Esophagus squamous epithelium (tissue), 5 donors: ENCODE measurements at regions not wholly inside any gene's neighbourhood (a gene's known extent, or its start where the extent isn't known, plus 50 kb on each side); places are given as distances from the start of the nearest gene placed in this dataset.

Source experiments
- DNase-seq: peaks from one replicate; lab custom pipeline; 2025; lab: John Stamatoyannopoulos, UW
- H3K27ac ChIP-seq, 4 donors: fragments of 200-600 bp; sonication (generic); one replicate each; pipeline ENCODE4 v1.5.1; 2016 to 2019; ENCODE audit warnings: mild to moderate bottlenecking in 1 of 4
- H3K27me3 ChIP-seq, 4 donors: fragments of 200-600 bp; sonication (generic); 1 replicate in 3 of 4; 2 replicates in 1 of 4; pipeline versions ENCODE4 v1.5.1 to v1.6.0; 2017 to 2021; ENCODE audit warnings: antibody characterized with exemption in 1 of 4
- H3K36me3 ChIP-seq, 3 donors: fragments of 200-600 bp; sonication (generic); one replicate each; pipeline ENCODE4 v1.5.1; 2016 to 2019
- H3K4me1 ChIP-seq, 3 donors: fragments of 200-600 bp; sonication (generic); one replicate each; pipeline ENCODE4 v1.5.1; 2017 to 2019
- H3K4me3 ChIP-seq, 4 donors: fragments of 200-600 bp; sonication (generic); 1 replicate in 3 of 4; 2 replicates in 1 of 4; pipeline ENCODE4 v1.5.1; 2016 to 2019; ENCODE audit warnings: mild to moderate bottlenecking in 2 of 4, moderate library complexity in 1 of 4
- H3K9me3 ChIP-seq, 3 donors: fragments of 200-600 bp; sonication (generic); one replicate each; pipeline ENCODE4 v1.5.1; 2016 to 2019
- POLR2A ChIP-seq, 4 donors: fragments of 450-650 bp; IDR thresholded peaks; one replicate each; pipeline ENCODE4 v1.6.1; 2017; ENCODE audit warnings: antibody characterized with exemption in 4 of 4, mild to moderate bottlenecking in 4 of 4, moderate library complexity in 3 of 4
- WGBS, 2 donors: methylation state at CpG; one replicate each; pipeline ENCODE4 v1.1.5; 2018; 5-methylcytosine and 5-hydroxymethylcytosine counted together
- intact Hi-C: fragments of 100-400 bp; cut with DNase I; formaldehyde crosslinking; loops from one replicate; pipeline ENCODE4 v1.15.0; 2022
- TF ChIP-seq, protein P1 (sequence below), 6 experiments: fragments of 450-650 bp in 4 of 6; fragments of 200-600 bp in 2 of 6; sonication (generic) in 2 of 6; IDR thresholded peaks; one replicate each; pipeline ENCODE4 v1.5.1; 2016 to 2019; ENCODE audit warnings: antibody characterized with exemption in 6 of 6, mild to moderate bottlenecking in 4 of 6, moderate library complexity in 4 of 6
- donor health status: DM: yes; HTN: yes; CAD: no.

DNA sequence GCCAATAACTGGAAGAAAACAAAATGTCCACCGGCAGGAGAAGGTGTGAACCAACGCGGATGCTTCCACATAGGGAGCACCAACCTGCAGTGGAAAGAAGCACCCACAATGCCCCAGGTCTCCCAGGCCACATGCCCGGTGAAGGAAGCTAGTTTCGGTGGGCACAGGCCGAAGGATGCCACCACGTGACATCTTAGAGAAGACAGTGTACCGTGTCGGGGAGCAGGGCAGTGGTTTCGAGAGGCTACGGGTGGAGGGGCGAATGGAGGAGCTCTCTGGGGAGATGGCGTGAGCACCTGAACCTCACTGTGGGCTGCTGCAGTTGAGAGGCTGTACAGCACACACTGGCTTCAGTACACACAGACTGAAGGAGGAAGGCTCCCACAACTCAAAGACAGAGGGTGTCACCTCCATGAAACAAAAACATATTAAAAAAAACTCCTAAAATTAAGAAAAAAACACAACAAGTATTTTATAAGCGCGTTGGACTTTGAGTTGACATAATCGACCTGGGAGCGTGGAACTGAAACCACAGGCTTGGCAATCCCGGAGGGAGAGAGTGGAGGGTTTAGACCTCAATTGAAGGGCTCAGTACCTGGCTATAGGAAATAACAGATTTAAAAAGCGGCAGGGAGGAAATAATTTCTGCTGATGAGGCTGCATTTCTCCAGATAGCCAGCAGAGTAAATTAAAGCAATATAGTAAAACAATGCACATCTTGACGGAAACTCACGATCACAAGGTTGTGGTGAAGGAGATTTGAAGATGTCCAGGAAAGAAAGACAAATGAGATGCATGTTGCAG is 160.1 kb downstream of the RTP5 start:
- no peak for DNase-seq
- H3K4me3 ChIP-seq = no peak overlapping the region
- peaks cover 0 to 84% (median 0%) of the 10 kb centered on the region in 4 donors for H3K27me3 ChIP-seq

DNA sequence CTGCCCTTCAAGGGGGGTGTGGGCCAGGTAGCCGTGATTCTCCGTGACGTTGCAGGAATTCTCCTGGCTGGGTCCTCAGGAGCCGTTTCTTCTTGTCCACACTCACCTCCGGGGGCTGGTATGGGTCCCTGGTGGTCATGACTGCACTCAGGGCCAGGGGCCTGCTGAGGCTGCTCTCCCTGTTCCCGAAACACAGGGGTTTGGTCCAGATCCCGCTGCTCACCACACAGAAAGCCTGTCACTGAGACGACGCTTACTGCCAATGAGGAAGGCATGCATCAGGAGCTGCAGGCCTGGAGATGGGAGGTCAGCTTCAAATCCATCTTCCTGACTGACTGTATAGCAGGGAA is 160.7 kb downstream of the RTP5 start:
- DNase-seq = no peak
- no peak overlapping the region for H3K27ac ChIP-seq
- H3K27me3 ChIP-seq = peaks cover 0 to 84% (median 0%) of the 10 kb centered on the region in 4 donors
- no peak overlapping the region for H3K4me3 ChIP-seq
- 77 to 78% methylated on average over 4 to 7 of the region's 9 CpGs for WGBS, 2 donors
- no peaks in the 10 kb centered on the region for H3K9me3 ChIP-seq
- H3K36me3 ChIP-seq = no peaks in the 10 kb centered on the region
- no peak for TF ChIP-seq POLR2A (IDR thresholded peaks at IDR 0.05)
- TF ChIP-seq, protein P1, sequence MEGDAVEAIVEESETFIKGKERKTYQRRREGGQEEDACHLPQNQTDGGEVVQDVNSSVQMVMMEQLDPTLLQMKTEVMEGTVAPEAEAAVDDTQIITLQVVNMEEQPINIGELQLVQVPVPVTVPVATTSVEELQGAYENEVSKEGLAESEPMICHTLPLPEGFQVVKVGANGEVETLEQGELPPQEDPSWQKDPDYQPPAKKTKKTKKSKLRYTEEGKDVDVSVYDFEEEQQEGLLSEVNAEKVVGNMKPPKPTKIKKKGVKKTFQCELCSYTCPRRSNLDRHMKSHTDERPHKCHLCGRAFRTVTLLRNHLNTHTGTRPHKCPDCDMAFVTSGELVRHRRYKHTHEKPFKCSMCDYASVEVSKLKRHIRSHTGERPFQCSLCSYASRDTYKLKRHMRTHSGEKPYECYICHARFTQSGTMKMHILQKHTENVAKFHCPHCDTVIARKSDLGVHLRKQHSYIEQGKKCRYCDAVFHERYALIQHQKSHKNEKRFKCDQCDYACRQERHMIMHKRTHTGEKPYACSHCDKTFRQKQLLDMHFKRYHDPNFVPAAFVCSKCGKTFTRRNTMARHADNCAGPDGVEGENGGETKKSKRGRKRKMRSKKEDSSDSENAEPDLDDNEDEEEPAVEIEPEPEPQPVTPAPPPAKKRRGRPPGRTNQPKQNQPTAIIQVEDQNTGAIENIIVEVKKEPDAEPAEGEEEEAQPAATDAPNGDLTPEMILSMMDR (IDR thresholded peaks at IDR 0.05) = no peak
- H3K4me1 ChIP-seq = no peaks in the 10 kb centered on the region
- intact Hi-C loops = no loop called here

More for the DNA sequence above, 160.1 kb downstream of the RTP5 start:
- Histone ChIP-seq H3K4me1 (no peaks in the 10 kb centered on the region), H3K27ac (no peak overlapping the region), H3K36me3 (no peaks in the 10 kb centered on the region), H3K9me3 (no peaks in the 10 kb centered on the region)
- TF ChIP-seq POLR2A (IDR thresholded peaks at IDR 0.05) = no peak
- TF ChIP-seq, protein P1 (IDR thresholded peaks at IDR 0.05) = no peak
- intact Hi-C loops = no loop called here
- WGBS, 2 donors = 77 to 80% methylated on average over 18 to 21 of the region's 21 CpGs

DNA sequence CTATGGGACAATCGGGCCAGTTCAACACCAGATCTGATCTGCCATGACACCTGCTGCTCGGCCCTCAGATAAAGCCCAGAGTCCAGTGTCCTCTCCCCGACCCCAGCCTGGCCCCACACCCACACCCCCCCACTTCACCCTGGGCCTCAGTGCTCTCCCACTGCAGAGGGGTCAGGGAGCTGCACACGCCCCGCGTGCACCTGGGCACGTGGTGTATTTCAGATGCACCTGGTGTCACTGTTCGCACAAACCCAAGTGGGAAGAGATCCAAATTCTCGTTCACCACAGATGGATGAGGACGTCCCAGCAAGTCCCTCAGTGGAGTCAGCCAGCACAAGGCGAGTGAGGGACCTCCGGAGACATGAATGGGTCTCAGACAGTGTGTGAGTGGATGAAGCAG is 161.3 kb downstream of the RTP5 start:
- Histone ChIP-seq H3K27me3 (peaks cover 0 to 85% (median 0%) of the 10 kb centered on the region in 4 donors), H3K9me3 (no peaks in the 10 kb centered on the region), H3K4me1 (no peaks in the 10 kb centered on the region), H3K36me3 (no peaks in the 10 kb centered on the region), H3K27ac (no peak overlapping the region), H3K4me3 (no peak overlapping the region)
- TF ChIP-seq POLR2A (IDR thresholded peaks at IDR 0.05) = no peak
- TF ChIP-seq, protein P1 (IDR thresholded peaks at IDR 0.05) = no peak
- DNase-seq = no peak
- WGBS, 2 donors = 59 to 66% methylated on average over 4 of the region's 12 CpGs
- intact Hi-C loops = no loop called here

DNA sequence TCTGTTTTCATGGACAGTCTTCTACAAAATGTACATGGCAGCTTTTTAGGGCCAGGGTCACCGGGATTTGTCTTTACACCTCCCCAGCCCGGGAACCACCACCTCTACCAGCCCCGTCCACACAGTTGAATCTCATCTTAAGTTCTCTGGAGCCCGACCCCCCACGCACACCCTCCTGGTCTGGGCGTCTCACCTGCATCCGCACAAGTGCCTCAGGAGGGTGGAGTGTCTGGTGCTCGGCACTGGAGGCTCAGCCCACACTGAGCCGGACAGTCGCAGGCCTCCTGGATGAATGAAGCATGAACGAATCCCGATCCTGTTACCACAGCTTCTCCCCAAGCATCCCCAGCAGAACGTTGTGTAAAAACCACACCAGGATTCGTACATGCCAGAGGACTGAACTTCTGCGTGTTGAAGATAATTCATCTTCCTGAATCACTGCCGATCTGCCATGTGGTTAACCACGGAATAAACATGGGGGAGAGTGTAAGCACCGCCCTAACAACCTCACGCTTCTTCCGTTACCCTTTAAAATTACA is 162.0 kb downstream of the RTP5 start:
- no peaks in the 10 kb centered on the region for H3K4me1 ChIP-seq
- H3K27ac ChIP-seq = no peak overlapping the region
- TF ChIP-seq POLR2A (IDR thresholded peaks at IDR 0.05) = no peak
- TF ChIP-seq, protein P1 (IDR thresholded peaks at IDR 0.05) = no peak
- 53 to 70% methylated on average over 18 to 20 of the region's 20 CpGs for WGBS, 2 donors
- no peak for DNase-seq
- H3K36me3 ChIP-seq = no peaks in the 10 kb centered on the region
- H3K4me3 ChIP-seq = no peak overlapping the region
- H3K9me3 ChIP-seq = no peaks in the 10 kb centered on the region
- intact Hi-C loops = no loop called here
- H3K27me3 ChIP-seq = peaks cover 0 to 92% (median 0%) of the 10 kb centered on the region in 4 donors
